ENCODE measurements at regions not wholly inside any gene's neighbourhood (a gene's known extent, or its start where the extent isn't known, plus 50 kb on each side); places are given as distances from the start of the nearest gene placed in this dataset.

- DNase-seq (ENCODE audit: insufficient read length, low spot score) (no peak), FAIRE-seq (no peak)
These were observed 91.9 kb downstream of the FOXF2 start for GRCh38 chr6:1481286-1481685.

GRCh38 chr6:1482381-1483166, 93.2 kb downstream of the FOXF2 start:
- DNase-seq (ENCODE audit: insufficient read length, low spot score) (peak; percentile 30), FAIRE-seq (peak; percentile 73)
- TF ChIP-seq SPI1 (IDR thresholded peaks at IDR 0.05; ENCODE audit: low read depth, low read length) (peak; percentile 98), POLR2AphosphoS5 (IDR thresholded peaks at IDR 0.05; ENCODE audit: low read depth, low read length) (no peak), POLR2A (IDR thresholded peaks at IDR 0.05; ENCODE audit: low read depth, low read length) (no peak), POU2F2 (IDR thresholded peaks at IDR 0.05; ENCODE audit: low read depth, low read length) (no peak)

More at GRCh38 chr6:1481286-1481685, 91.9 kb downstream of the FOXF2 start:
- TF ChIP-seq POLR2A (IDR thresholded peaks at IDR 0.05; ENCODE audit: low read depth, low read length) (no peak), PAX5 (IDR thresholded peaks at IDR 0.05; ENCODE audit: insufficient read depth, low read length, severe bottlenecking) (no peak), SPI1 (IDR thresholded peaks at IDR 0.05; ENCODE audit: low read depth, low read length) (no peak), TAF1 (IDR thresholded peaks at IDR 0.05; ENCODE audit: low read depth, low read length) (no peak)

- DNase-seq (ENCODE audit: insufficient read length, low spot score) (no peak), FAIRE-seq (no peak)
- no peak for TF ChIP-seq PAX5 (IDR thresholded peaks at IDR 0.05; ENCODE audit: insufficient read depth, low read length, severe bottlenecking)
- TF ChIP-seq POU2F2 (IDR thresholded peaks at IDR 0.05; ENCODE audit: low read depth, low read length) = no peak
- no peak for TF ChIP-seq POLR2A (IDR thresholded peaks at IDR 0.05; ENCODE audit: low read depth, low read length)
- no peak for TF ChIP-seq POLR2AphosphoS5 (IDR thresholded peaks at IDR 0.05; ENCODE audit: low read depth, low read length)
- TF ChIP-seq TAF1 (IDR thresholded peaks at IDR 0.05; ENCODE audit: low read depth, low read length) = no peak
- no peak for TF ChIP-seq SPI1 (IDR thresholded peaks at IDR 0.05; ENCODE audit: low read depth, low read length)
These were observed 96.3 kb downstream of the FOXF2 start for GRCh38 chr6:1485678-1486077.

- TF ChIP-seq SPI1 (IDR thresholded peaks at IDR 0.05; ENCODE audit: low read depth, low read length) (peak; percentile 85), POLR2AphosphoS5 (IDR thresholded peaks at IDR 0.05; ENCODE audit: low read depth, low read length) (no peak)
- DNase-seq (ENCODE audit: insufficient read length, low spot score) = no peak
- FAIRE-seq = peak; percentile 76
These were observed 97.0 kb downstream of the FOXF2 start for GRCh38 chr6:1486387-1486786.

GRCh38 chr6:1487239-1487638, 97.9 kb downstream of the FOXF2 start:
- FAIRE-seq (no peak), DNase-seq (ENCODE audit: insufficient read length, low spot score) (no peak)
- TF ChIP-seq POLR2A (IDR thresholded peaks at IDR 0.05; ENCODE audit: low read depth, low read length) (no peak), TAF1 (IDR thresholded peaks at IDR 0.05; ENCODE audit: low read depth, low read length) (no peak), PAX5 (IDR thresholded peaks at IDR 0.05; ENCODE audit: insufficient read depth, low read length, severe bottlenecking) (no peak), POLR2AphosphoS5 (IDR thresholded peaks at IDR 0.05; ENCODE audit: low read depth, low read length) (no peak), SPI1 (IDR thresholded peaks at IDR 0.05; ENCODE audit: low read depth, low read length) (no peak), POU2F2 (IDR thresholded peaks at IDR 0.05; ENCODE audit: low read depth, low read length) (no peak)

- DNase-seq (ENCODE audit: insufficient read length, low spot score) (no peak), FAIRE-seq (no peak)
- TF ChIP-seq POLR2A (IDR thresholded peaks at IDR 0.05; ENCODE audit: low read depth, low read length) (no peak), TAF1 (IDR thresholded peaks at IDR 0.05; ENCODE audit: low read depth, low read length) (no peak), SPI1 (IDR thresholded peaks at IDR 0.05; ENCODE audit: low read depth, low read length) (no peak), POU2F2 (IDR thresholded peaks at IDR 0.05; ENCODE audit: low read depth, low read length) (no peak), PAX5 (IDR thresholded peaks at IDR 0.05; ENCODE audit: insufficient read depth, low read length, severe bottlenecking) (no peak), POLR2AphosphoS5 (IDR thresholded peaks at IDR 0.05; ENCODE audit: low read depth, low read length) (no peak)
These were observed 101.6 kb downstream of the FOXF2 start for GRCh38 chr6:1491025-1491424.

- no peak for DNase-seq (ENCODE audit: insufficient read length, low spot score)
- TF ChIP-seq POU2F2 (IDR thresholded peaks at IDR 0.05; ENCODE audit: low read depth, low read length) (no peak), TAF1 (IDR thresholded peaks at IDR 0.05; ENCODE audit: low read depth, low read length) (no peak), POLR2A (IDR thresholded peaks at IDR 0.05; ENCODE audit: low read depth, low read length) (no peak), POLR2AphosphoS5 (IDR thresholded peaks at IDR 0.05; ENCODE audit: low read depth, low read length) (no peak), SPI1 (IDR thresholded peaks at IDR 0.05; ENCODE audit: low read depth, low read length) (no peak), PAX5 (IDR thresholded peaks at IDR 0.05; ENCODE audit: insufficient read depth, low read length, severe bottlenecking) (no peak)
- FAIRE-seq = no peak
These were observed 102.4 kb downstream of the FOXF2 start for GRCh38 chr6:1491591-1492319.

GRCh38 chr6:1494671-1495070, 105.3 kb downstream of the FOXF2 start:
- TF ChIP-seq POU2F2 (IDR thresholded peaks at IDR 0.05; ENCODE audit: low read depth, low read length) (no peak), POLR2A (IDR thresholded peaks at IDR 0.05; ENCODE audit: low read depth, low read length) (no peak), SPI1 (IDR thresholded peaks at IDR 0.05; ENCODE audit: low read depth, low read length) (no peak), PAX5 (IDR thresholded peaks at IDR 0.05; ENCODE audit: insufficient read depth, low read length, severe bottlenecking) (no peak), POLR2AphosphoS5 (IDR thresholded peaks at IDR 0.05; ENCODE audit: low read depth, low read length) (no peak), TAF1 (IDR thresholded peaks at IDR 0.05; ENCODE audit: low read depth, low read length) (no peak)
- FAIRE-seq (no peak), DNase-seq (ENCODE audit: insufficient read length, low spot score) (no peak)

- TF ChIP-seq POLR2AphosphoS5 (IDR thresholded peaks at IDR 0.05; ENCODE audit: low read depth, low read length) = no peak
- TF ChIP-seq SPI1 (IDR thresholded peaks at IDR 0.05; ENCODE audit: low read depth, low read length) = no peak
- no peak for TF ChIP-seq PAX5 (IDR thresholded peaks at IDR 0.05; ENCODE audit: insufficient read depth, low read length, severe bottlenecking)
- TF ChIP-seq POU2F2 (IDR thresholded peaks at IDR 0.05; ENCODE audit: low read depth, low read length) = no peak
- no peak for TF ChIP-seq TAF1 (IDR thresholded peaks at IDR 0.05; ENCODE audit: low read depth, low read length)
- no peak for TF ChIP-seq POLR2A (IDR thresholded peaks at IDR 0.05; ENCODE audit: low read depth, low read length)
- FAIRE-seq (no peak), DNase-seq (ENCODE audit: insufficient read length, low spot score) (no peak)
These were observed 106.0 kb downstream of the FOXF2 start for GRCh38 chr6:1495344-1495743.

All from GM12891 (cell line).